H1 (cell line): ENCODE measurements at regions not wholly inside any gene's neighbourhood (a gene's known extent, or its start where the extent isn't known, plus 50 kb on each side); places are given as distances from the start of the nearest gene placed in this dataset.

Source experiments
- CTCF ChIA-PET: fragments of 300-600 bp; sonication (Branson Sonifier 250); formaldehyde crosslinking; loops from one replicate; lab custom pipeline; 2021; ENCODE audit not compliant: partially characterized antibody; lab: Charles Lee
- POLR2A ChIA-PET: fragments of 300-600 bp; sonication (Branson Sonifier 250); formaldehyde crosslinking; loops from one replicate; lab custom pipeline; 2021; ENCODE audit warnings: inconsistent platforms; ENCODE audit not compliant: partially characterized antibody; lab: Charles Lee
- DNase-seq, 2 experiments: peaks; one replicate each; pipeline versions ENCODE4 v3.0.0 to v3.0.0-alpha.2; 2010 to 2022; ENCODE audit warnings: low spot score in 2 of 2, low read depth in 1 of 2, mixed read lengths in 1 of 2
- FAIRE-seq: peaks from 2 replicates; lab custom pipeline; 2011; peaks lifted over from hg19 to GRCh38; lab: Jason Lieb, UNC
- H2AFZ ChIP-seq: 2 replicates; pipeline ENCODE4 v1.8.1; 2012; ENCODE audit warnings: low read length, inconsistent platforms
- H2AK5ac ChIP-seq: 2 replicates; pipeline ENCODE4 v1.6.1; 2013; ENCODE audit warnings: low read depth, low read length
- H2BK120ac ChIP-seq: replicated peaks from 2 replicates; pipeline ENCODE3; 2013; ENCODE audit warnings: low read depth, low read length, inconsistent platforms
- H2BK12ac ChIP-seq: 2 replicates; pipeline ENCODE4 v1.6.1; 2013; ENCODE audit warnings: low read depth, low read length
- H2BK15ac ChIP-seq: 2 replicates; pipeline ENCODE4 v1.6.1; 2013; ENCODE audit warnings: low read length
- H2BK20ac ChIP-seq: 2 replicates; pipeline ENCODE4 v1.6.1; 2013; ENCODE audit warnings: low read length
- H2BK5ac ChIP-seq: 2 replicates; pipeline ENCODE4 v1.6.1; 2013; ENCODE audit warnings: low read depth, low read length
- H3K14ac ChIP-seq: 2 replicates; pipeline ENCODE4 v1.6.1; 2013; ENCODE audit warnings: inconsistent platforms; ENCODE audit not compliant: insufficient read length
- H3K18ac ChIP-seq: 2 replicates; pipeline ENCODE4 v1.6.1; 2013; ENCODE audit warnings: low read length; ENCODE audit errors: extremely low read depth
- H3K23ac ChIP-seq: 2 replicates; pipeline ENCODE4 v1.6.1; 2013; ENCODE audit warnings: inconsistent platforms; ENCODE audit not compliant: insufficient read length
- H3K23me2 ChIP-seq: 2 replicates; pipeline ENCODE4 v1.6.1; 2013; ENCODE audit warnings: low read depth, low read length
- H3K27ac ChIP-seq: 2 replicates; pipeline ENCODE4 v1.6.1; 2011; ENCODE audit warnings: low read depth, low read length, inconsistent platforms
- H3K27me3 ChIP-seq, 4 experiments: replicated peaks in 1 of 4; 1 replicate in 1 of 4; 2 replicates in 3 of 4; pipeline versions ENCODE4 v1.6.1 to v1.8.1; 2011 to 2013; ENCODE audit warnings: low read length in 3 of 4, mild to moderate bottlenecking in 3 of 4, inconsistent platforms in 2 of 4, mixed read lengths in 2 of 4, moderate library complexity in 1 of 4; ENCODE audit not compliant: control insufficient read depth in 3 of 4, insufficient read depth in 3 of 4; ENCODE audit errors: extremely low read depth in 1 of 4
- H3K36me3 ChIP-seq, 4 experiments: 2 replicates each; pipeline versions ENCODE4 v1.6.1 to v1.8.1; 2011 to 2013; ENCODE audit warnings: mild to moderate bottlenecking in 4 of 4, low read length in 3 of 4, moderate library complexity in 2 of 4, control low read depth in 1 of 4, inconsistent platforms in 1 of 4; ENCODE audit not compliant: insufficient read depth in 4 of 4, control insufficient read depth in 2 of 4
- H3K4ac ChIP-seq: replicated peaks from 2 replicates; pipeline ENCODE3; 2013; ENCODE audit warnings: low read length, low read depth, mixed read lengths, inconsistent platforms; ENCODE audit not compliant: insufficient read length
- H3K4me1 ChIP-seq, 4 experiments: replicated peaks in 1 of 4; 1 replicate in 1 of 4; 2 replicates in 3 of 4; pipeline versions ENCODE4 v1.6.1 to v1.8.1; 2011 to 2013; ENCODE audit warnings: low read length in 3 of 4, inconsistent platforms in 2 of 4, mixed read lengths in 1 of 4; ENCODE audit not compliant: insufficient read depth in 4 of 4, control insufficient read depth in 3 of 4
- H3K4me2 ChIP-seq, 2 experiments: 2 replicates each; pipeline versions ENCODE4 v1.6.1 to v1.8.1; 2011 to 2013; ENCODE audit warnings: low read depth in 2 of 2, low read length in 2 of 2, control low read depth in 1 of 2, inconsistent platforms in 1 of 2, mild to moderate bottlenecking in 1 of 2; ENCODE audit not compliant: insufficient read depth in 1 of 2
- H3K4me3 ChIP-seq, 4 experiments: fragments of 200-600, 300-600 bp in 1 of 4; sonication (generic), shearing (Covaris generic), sonication (Bioruptor Twin) in 1 of 4; 2 replicates each; pipeline versions ENCODE4 v1.5.1 to v1.8.1; 2011 to 2016; ENCODE audit warnings: low read length in 4 of 4, low read depth in 3 of 4, control low read depth in 2 of 4, inconsistent platforms in 2 of 4, mild to moderate bottlenecking in 2 of 4, mixed read lengths in 1 of 4, moderate library complexity in 1 of 4; ENCODE audit not compliant: insufficient read depth in 2 of 4; ENCODE audit errors: extremely low read depth in 1 of 4
- H3K56ac ChIP-seq: replicated peaks from 2 replicates; pipeline ENCODE3; 2013; ENCODE audit warnings: low read depth, mild to moderate bottlenecking, mixed read lengths, low read length, inconsistent platforms; ENCODE audit not compliant: insufficient read length
- H3K79me1 ChIP-seq: 2 replicates; pipeline ENCODE4 v1.6.1; 2013; ENCODE audit warnings: low read depth, low read length, control low read depth
- H3K79me2 ChIP-seq, 2 experiments: 2 replicates each; pipeline versions ENCODE4 v1.6.1 to v1.8.1; 2012 to 2013; ENCODE audit warnings: low read length in 2 of 2, mild to moderate bottlenecking in 2 of 2, inconsistent platforms in 1 of 2; ENCODE audit not compliant: insufficient read depth in 2 of 2, control insufficient read depth in 1 of 2
- H3K9ac ChIP-seq, 4 experiments: replicated peaks in 1 of 4; 1 replicate in 1 of 4; 2 replicates in 3 of 4; pipeline versions ENCODE4 v1.6.1 to v1.8.1; 2011 to 2013; ENCODE audit warnings: low read depth in 3 of 4, low read length in 3 of 4, control low read depth in 2 of 4, mild to moderate bottlenecking in 2 of 4, moderate library complexity in 2 of 4, inconsistent platforms in 1 of 4; ENCODE audit errors: extremely low read depth in 1 of 4
- H3K9me3 ChIP-seq, 2 experiments: 2 replicates each; pipeline versions ENCODE4 v1.6.1 to v1.8.1; 2012 to 2013; ENCODE audit warnings: mild to moderate bottlenecking in 2 of 2, moderate library complexity in 2 of 2, control low read depth in 1 of 2, inconsistent platforms in 1 of 2, low read depth in 1 of 2, low read length in 1 of 2, mixed read lengths in 1 of 2; ENCODE audit not compliant: insufficient read depth in 2 of 2
- H4K20me1 ChIP-seq, 2 experiments: replicated peaks in 1 of 2; 2 replicates each; pipeline versions ENCODE3 to v1.8.1; 2011 to 2013; ENCODE audit warnings: inconsistent platforms in 2 of 2, low read length in 2 of 2, mild to moderate bottlenecking in 1 of 2; ENCODE audit not compliant: insufficient read depth in 2 of 2, control insufficient read depth in 1 of 2
- H4K5ac ChIP-seq: 2 replicates; pipeline ENCODE4 v1.6.1; 2013; ENCODE audit warnings: low read length, low read depth, mixed read lengths, inconsistent platforms; ENCODE audit not compliant: insufficient read length
- H4K8ac ChIP-seq: 2 replicates; pipeline ENCODE4 v1.8.0; 2013; ENCODE audit warnings: mild to moderate bottlenecking, moderate library complexity, low read length, inconsistent platforms; ENCODE audit not compliant: insufficient read depth; ENCODE audit errors: extremely low read depth
- H4K91ac ChIP-seq: replicated peaks from 2 replicates; pipeline ENCODE3; 2013; ENCODE audit warnings: low read length, mixed read lengths, inconsistent platforms; ENCODE audit not compliant: insufficient read length
- BACH1 ChIP-seq: IDR thresholded peaks from 2 replicates; pipeline ENCODE4 v1.6.1; 2012; ENCODE audit warnings: low read length, improper control_type of control experiment
- RNF2 ChIP-seq: fragments of 200-900, 300-1000 bp; sonication (generic); IDR thresholded peaks from 2 replicates; pipeline ENCODE4 v1.7.1; 2016; ENCODE audit warnings: borderline replicate concordance, low read depth, mild to moderate bottlenecking, antibody characterized with exemption, low read length; ENCODE audit not compliant: poor library complexity, severe bottlenecking; ENCODE audit errors: missing control alignments
- SRF ChIP-seq: IDR thresholded peaks from 2 replicates; pipeline ENCODE4 v1.6.1; 2011; ENCODE audit warnings: mild to moderate bottlenecking, low read depth, low read length, moderate library complexity
- TAF1 ChIP-seq: IDR thresholded peaks from 2 replicates; pipeline ENCODE4 v1.6.1; 2011; ENCODE audit warnings: mild to moderate bottlenecking, low read depth, low read length
- WGBS, 2 experiments: shearing (Covaris generic) in 1 of 2; methylation state at CpG; one replicate each; pipeline versions ENCODE4 v1.1.6 to v1.1.7; 2013 to 2015; ENCODE audit warnings: low lambda C conversion rate in 2 of 2, mixed read lengths in 2 of 2, inconsistent platforms in 1 of 2, low coverage in 1 of 2, missing lambda C conversion rate in 1 of 2; ENCODE audit not compliant: insufficient replicate concordance in 2 of 2, insufficient coverage in 1 of 2, insufficient read length in 1 of 2; ENCODE audit errors: extremely low coverage in 1 of 2, missing lambda C conversion rate in 1 of 2; 5-methylcytosine and 5-hydroxymethylcytosine counted together

- H4K20me1 ChIP-seq, result no peaks in the 10 kb centered on the region
- H2BK15ac ChIP-seq, result no peak overlapping the region
- H2AK5ac ChIP-seq, result no peak overlapping the region
- no peak overlapping the region for H3K4me3 ChIP-seq
- no peak overlapping the region for H4K91ac ChIP-seq
- H2BK12ac ChIP-seq, result no peak overlapping the region
- no peaks in the 10 kb centered on the region for H3K9me3 ChIP-seq
- no peak overlapping the region for H4K8ac ChIP-seq
- H2AFZ ChIP-seq, result no peak overlapping the region
- H2BK5ac ChIP-seq, result no peak overlapping the region
- no peaks in the 10 kb centered on the region for H3K79me2 ChIP-seq
- H3K79me1 ChIP-seq, result no peaks in the 10 kb centered on the region
- no peak overlapping the region for H2BK20ac ChIP-seq
- no peak overlapping the region for H4K5ac ChIP-seq
- POLR2A ChIA-PET, result no interaction called here
- no peak overlapping the region for H3K56ac ChIP-seq
- H2BK120ac ChIP-seq, result no peak overlapping the region
- 50% methylated on average over 2 of the region's 2 CpGs; no CpG with 5 or more reads in 1 of the 2 experiments for WGBS, 2 experiments
- DNase-seq (no peak), FAIRE-seq (no peak)
- no peak overlapping the region for H3K27ac ChIP-seq
- no peaks in the 10 kb centered on the region for H3K4me1 ChIP-seq
- no peak overlapping the region for H3K18ac ChIP-seq
- no peaks in the 10 kb centered on the region for H3K23me2 ChIP-seq
- no peak overlapping the region for H3K4me2 ChIP-seq
- H3K36me3 ChIP-seq, result no peaks in the 10 kb centered on the region
- CTCF ChIA-PET, result no interaction called here
- H3K4ac ChIP-seq, result no peak overlapping the region
- no peak overlapping the region for H3K9ac ChIP-seq
- H3K27me3 ChIP-seq, result no peaks in the 10 kb centered on the region
- no peak overlapping the region for H3K14ac ChIP-seq
- H3K23ac ChIP-seq, result no peak overlapping the region
- TF ChIP-seq RNF2, result no peak
- no peak for TF ChIP-seq TAF1
- TF ChIP-seq BACH1, result no peak
- no peak for TF ChIP-seq SRF
Measured at GRCh38 chr2:78439122-78439521, 586.4 kb upstream of the REG3G start.
